Brain microvascular endothelial cell (primary cell): ENCODE measurements at regions not wholly inside any gene's neighbourhood (a gene's known extent, or its start where the extent isn't known, plus 50 kb on each side); places are given as distances from the start of the nearest gene placed in this dataset.

Experiments
- DNase-seq: peaks from one replicate; pipeline ENCODE4 v3.0.0-alpha.2; 2020
- H3K27ac ChIP-seq: fragments of 250-450 bp; sonication (Bioruptor Pico); 2 replicates; pipeline ENCODE4 v1.5.1; 2020; ENCODE audit warnings: mild to moderate bottlenecking, moderate library complexity
- H3K27me3 ChIP-seq: fragments of 250-450 bp; sonication (Bioruptor Pico); replicated peaks from 2 replicates; pipeline ENCODE4 v1.5.1; 2020; ENCODE audit warnings: mild to moderate bottlenecking
- H3K36me3 ChIP-seq: fragments of 250-450 bp; sonication (Bioruptor Pico); replicated peaks from 2 replicates; pipeline ENCODE4 v1.5.1; 2020; ENCODE audit warnings: mild to moderate bottlenecking
- H3K4me3 ChIP-seq: 2 replicates; pipeline ENCODE4 v1.5.1; 2011; ENCODE audit warnings: low read depth, mild to moderate bottlenecking, control low read depth, low read length, moderate library complexity
- CTCF ChIP-seq: IDR thresholded peaks from 2 replicates; pipeline ENCODE4 v1.5.1; 2011; ENCODE audit warnings: low read depth, mild to moderate bottlenecking, moderate library complexity, low read length, control low read depth, inconsistent platforms; ENCODE audit errors: missing control alignments
- in situ Hi-C: cut with HindIII; loops from 2 replicates; pipeline ENCODE4 v1.10.0; 2017; ENCODE audit warnings: low sequenced_read_pairs, low pct_ligation_motif_present

- in situ Hi-C loops: no loop called here
- Histone ChIP-seq H3K27ac (no peak overlapping the region), H3K4me3 (no peak overlapping the region), H3K36me3 (no peaks in the 10 kb centered on the region), H3K27me3 (no peaks in the 10 kb centered on the region)
- no peak for DNase-seq
- TF ChIP-seq CTCF: no peak
These were observed 203.5 kb upstream of the ITM2A start for GRCh38 chrX:79570524-79571240.

- Histone ChIP-seq H3K27ac (no peak overlapping the region), H3K27me3 (no peaks in the 10 kb centered on the region), H3K36me3 (no peaks in the 10 kb centered on the region), H3K4me3 (no peak overlapping the region)
- no peak for TF ChIP-seq CTCF
- DNase-seq: no peak
- in situ Hi-C loops: no loop called here
These were observed 201.2 kb upstream of the ITM2A start for GRCh38 chrX:79568309-79568708.

- Histone ChIP-seq H3K27ac (no peak overlapping the region), H3K4me3 (no peak overlapping the region), H3K36me3 (no peaks in the 10 kb centered on the region), H3K27me3 (no peaks in the 10 kb centered on the region)
- TF ChIP-seq CTCF: no peak
- no peak for DNase-seq
- in situ Hi-C loops: no loop called here
These were observed 197.2 kb upstream of the ITM2A start for GRCh38 chrX:79564362-79564761.

GRCh38 chrX:79559290-79559689, 192.2 kb upstream of the ITM2A start:
- in situ Hi-C loops: no loop called here
- no peaks in the 10 kb centered on the region for H3K36me3 ChIP-seq
- no peak for DNase-seq
- H3K27ac ChIP-seq: no peak overlapping the region
- no peak overlapping the region for H3K4me3 ChIP-seq
- H3K27me3 ChIP-seq: no peaks in the 10 kb centered on the region
- TF ChIP-seq CTCF: no peak

GRCh38 chrX:79557212-79557611, 190.1 kb upstream of the ITM2A start:
- DNase-seq: no peak
- Histone ChIP-seq H3K4me3 (no peak overlapping the region), H3K27ac (no peak overlapping the region), H3K27me3 (no peaks in the 10 kb centered on the region), H3K36me3 (no peaks in the 10 kb centered on the region)
- in situ Hi-C loops: no loop called here
- no peak for TF ChIP-seq CTCF

GRCh38 chrX:79556800-79557199, 189.7 kb upstream of the ITM2A start:
- Histone ChIP-seq H3K36me3 (no peaks in the 10 kb centered on the region), H3K27ac (no peak overlapping the region), H3K27me3 (no peaks in the 10 kb centered on the region), H3K4me3 (no peak overlapping the region)
- in situ Hi-C loops: no loop called here
- TF ChIP-seq CTCF: no peak
- DNase-seq: no peak
